Fibroblast of pulmonary artery (primary cell): ENCODE measurements at regions not wholly inside any gene's neighbourhood (a gene's known extent, or its start where the extent isn't known, plus 50 kb on each side); places are given as distances from the start of the nearest gene placed in this dataset.

Source experiments
- DNase-seq: peaks from one replicate; pipeline ENCODE4 v3.0.0-alpha.2; 2010; ENCODE audit warnings: low read depth
- H3K4me3 ChIP-seq: replicated peaks from 2 replicates; pipeline ENCODE4 v1.5.1; 2011; ENCODE audit warnings: low read depth, mild to moderate bottlenecking, control low read depth, low read length, moderate library complexity
- TF ChIP-seq, protein P1 (sequence below): IDR thresholded peaks from 2 replicates; pipeline ENCODE4 v1.5.1; 2011; ENCODE audit warnings: mild to moderate bottlenecking, control low read depth, low read length, inconsistent platforms; ENCODE audit errors: missing control alignments

DNA sequence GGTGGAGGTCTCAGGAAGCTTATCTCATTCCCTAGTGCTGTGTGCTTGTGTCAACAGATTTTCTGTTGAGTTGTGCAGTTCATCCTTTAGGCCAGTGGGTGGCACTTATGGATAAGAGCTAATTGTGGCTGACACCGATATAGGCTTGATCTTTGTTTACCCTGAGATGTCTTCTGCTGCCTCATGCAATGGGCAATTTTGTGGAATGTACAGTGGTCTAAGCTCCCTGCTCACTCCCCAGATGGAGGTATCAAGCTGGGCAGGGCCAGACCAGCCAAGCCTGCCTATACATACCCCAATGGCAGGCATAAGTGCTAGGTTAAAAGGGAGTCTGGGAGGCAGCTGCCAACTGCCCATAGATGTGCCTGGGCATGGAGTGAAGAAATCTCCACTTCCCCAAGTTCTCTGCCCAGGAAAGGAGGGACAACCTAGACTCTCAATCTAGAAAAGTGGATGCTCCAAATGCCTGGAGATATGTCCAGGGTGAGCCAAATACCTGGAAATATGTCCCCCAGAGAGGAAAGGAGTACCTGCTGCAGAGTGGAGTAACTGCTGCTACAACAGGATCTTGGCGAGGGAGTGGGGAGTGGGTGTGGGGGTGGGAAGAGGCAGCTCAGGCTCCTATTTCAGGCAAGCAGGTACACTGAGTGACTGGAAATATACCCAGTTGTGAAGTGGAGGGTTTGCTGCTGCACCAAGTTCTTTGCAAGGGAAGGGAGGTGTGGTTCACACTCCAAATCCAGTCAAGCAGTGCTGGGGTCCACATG, 53.2 kb upstream of the ARG1 start:
- H3K4me3 ChIP-seq: no peak overlapping the region
- TF ChIP-seq, protein P1, sequence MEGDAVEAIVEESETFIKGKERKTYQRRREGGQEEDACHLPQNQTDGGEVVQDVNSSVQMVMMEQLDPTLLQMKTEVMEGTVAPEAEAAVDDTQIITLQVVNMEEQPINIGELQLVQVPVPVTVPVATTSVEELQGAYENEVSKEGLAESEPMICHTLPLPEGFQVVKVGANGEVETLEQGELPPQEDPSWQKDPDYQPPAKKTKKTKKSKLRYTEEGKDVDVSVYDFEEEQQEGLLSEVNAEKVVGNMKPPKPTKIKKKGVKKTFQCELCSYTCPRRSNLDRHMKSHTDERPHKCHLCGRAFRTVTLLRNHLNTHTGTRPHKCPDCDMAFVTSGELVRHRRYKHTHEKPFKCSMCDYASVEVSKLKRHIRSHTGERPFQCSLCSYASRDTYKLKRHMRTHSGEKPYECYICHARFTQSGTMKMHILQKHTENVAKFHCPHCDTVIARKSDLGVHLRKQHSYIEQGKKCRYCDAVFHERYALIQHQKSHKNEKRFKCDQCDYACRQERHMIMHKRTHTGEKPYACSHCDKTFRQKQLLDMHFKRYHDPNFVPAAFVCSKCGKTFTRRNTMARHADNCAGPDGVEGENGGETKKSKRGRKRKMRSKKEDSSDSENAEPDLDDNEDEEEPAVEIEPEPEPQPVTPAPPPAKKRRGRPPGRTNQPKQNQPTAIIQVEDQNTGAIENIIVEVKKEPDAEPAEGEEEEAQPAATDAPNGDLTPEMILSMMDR: peak; percentile 74
- peak; percentile 58 for DNase-seq
